ENCODE measurements at regions not wholly inside any gene's neighbourhood (a gene's known extent, or its start where the extent isn't known, plus 50 kb on each side); places are given as distances from the start of the nearest gene placed in this dataset.

GRCh38 chr13:59537500-59537899, 626.2 kb downstream of the DIAPH3 start:
- TF ChIP-seq CTCF (IDR thresholded peaks at IDR 0.05) (no peak), POLR2A (IDR thresholded peaks at IDR 0.05) (no peak), POLR2AphosphoS5 (IDR thresholded peaks at IDR 0.05) (no peak)

All from prostate gland (tissue), 2 donors.